ENCODE measurements at regions not wholly inside any gene's neighbourhood (a gene's known extent, or its start where the extent isn't known, plus 50 kb on each side); places are given as distances from the start of the nearest gene placed in this dataset.

DNA sequence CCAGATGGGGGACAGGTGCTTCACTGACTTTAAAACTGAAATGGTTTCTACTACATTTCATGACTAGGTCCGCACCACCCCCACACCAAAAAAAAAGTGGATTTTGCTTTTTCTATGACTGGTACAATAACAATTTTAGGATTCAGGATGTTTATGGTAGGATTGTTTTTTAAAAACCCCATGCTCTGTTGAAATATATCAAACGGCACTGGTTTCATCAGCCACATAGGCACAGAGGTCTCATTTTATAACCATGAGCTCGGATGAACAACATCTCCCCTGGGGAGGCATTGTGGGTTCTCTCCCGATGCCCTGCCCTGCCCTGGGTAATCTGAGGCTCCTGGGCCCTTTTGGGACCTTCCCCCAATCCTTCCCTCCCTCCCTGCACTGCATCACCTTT, 202.7 kb upstream of the KBTBD8 start:
- TF ChIP-seq TAF1 (IDR thresholded peaks at IDR 0.05; ENCODE audit: low read depth), result no peak
- no peak for TF ChIP-seq NFIC (IDR thresholded peaks at IDR 0.05)
- TF ChIP-seq CEBPB (IDR thresholded peaks at IDR 0.05), result no peak
- no peak for TF ChIP-seq RAD21 (IDR thresholded peaks at IDR 0.05; ENCODE audit: low read depth)
- TF ChIP-seq ZBTB7A (IDR thresholded peaks at IDR 0.05; ENCODE audit: low read depth), result no peak
- no peak for TF ChIP-seq TEAD4 (IDR thresholded peaks at IDR 0.05)
- TF ChIP-seq, protein P1, sequence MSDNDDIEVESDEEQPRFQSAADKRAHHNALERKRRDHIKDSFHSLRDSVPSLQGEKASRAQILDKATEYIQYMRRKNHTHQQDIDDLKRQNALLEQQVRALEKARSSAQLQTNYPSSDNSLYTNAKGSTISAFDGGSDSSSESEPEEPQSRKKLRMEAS (IDR thresholded peaks at IDR 0.05), result no peak
- no peak for TF ChIP-seq FOXM1 (IDR thresholded peaks at IDR 0.05; ENCODE audit: borderline replicate concordance, low read depth)
- TF ChIP-seq YY1 (IDR thresholded peaks at IDR 0.05; ENCODE audit: low read depth), result no peak
- TF ChIP-seq EP300 (IDR thresholded peaks at IDR 0.05; ENCODE audit: borderline replicate concordance), result no peak
- TF ChIP-seq, protein P2, sequence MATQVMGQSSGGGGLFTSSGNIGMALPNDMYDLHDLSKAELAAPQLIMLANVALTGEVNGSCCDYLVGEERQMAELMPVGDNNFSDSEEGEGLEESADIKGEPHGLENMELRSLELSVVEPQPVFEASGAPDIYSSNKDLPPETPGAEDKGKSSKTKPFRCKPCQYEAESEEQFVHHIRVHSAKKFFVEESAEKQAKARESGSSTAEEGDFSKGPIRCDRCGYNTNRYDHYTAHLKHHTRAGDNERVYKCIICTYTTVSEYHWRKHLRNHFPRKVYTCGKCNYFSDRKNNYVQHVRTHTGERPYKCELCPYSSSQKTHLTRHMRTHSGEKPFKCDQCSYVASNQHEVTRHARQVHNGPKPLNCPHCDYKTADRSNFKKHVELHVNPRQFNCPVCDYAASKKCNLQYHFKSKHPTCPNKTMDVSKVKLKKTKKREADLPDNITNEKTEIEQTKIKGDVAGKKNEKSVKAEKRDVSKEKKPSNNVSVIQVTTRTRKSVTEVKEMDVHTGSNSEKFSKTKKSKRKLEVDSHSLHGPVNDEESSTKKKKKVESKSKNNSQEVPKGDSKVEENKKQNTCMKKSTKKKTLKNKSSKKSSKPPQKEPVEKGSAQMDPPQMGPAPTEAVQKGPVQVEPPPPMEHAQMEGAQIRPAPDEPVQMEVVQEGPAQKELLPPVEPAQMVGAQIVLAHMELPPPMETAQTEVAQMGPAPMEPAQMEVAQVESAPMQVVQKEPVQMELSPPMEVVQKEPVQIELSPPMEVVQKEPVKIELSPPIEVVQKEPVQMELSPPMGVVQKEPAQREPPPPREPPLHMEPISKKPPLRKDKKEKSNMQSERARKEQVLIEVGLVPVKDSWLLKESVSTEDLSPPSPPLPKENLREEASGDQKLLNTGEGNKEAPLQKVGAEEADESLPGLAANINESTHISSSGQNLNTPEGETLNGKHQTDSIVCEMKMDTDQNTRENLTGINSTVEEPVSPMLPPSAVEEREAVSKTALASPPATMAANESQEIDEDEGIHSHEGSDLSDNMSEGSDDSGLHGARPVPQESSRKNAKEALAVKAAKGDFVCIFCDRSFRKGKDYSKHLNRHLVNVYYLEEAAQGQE (IDR thresholded peaks at IDR 0.05; ENCODE audit: low read depth), result no peak
- no peak for TF ChIP-seq USF1 (IDR thresholded peaks at IDR 0.05)
- no peak for TF ChIP-seq TCF12 (IDR thresholded peaks at IDR 0.05; ENCODE audit: low read depth)
- no peak for TF ChIP-seq EGR1 (IDR thresholded peaks at IDR 0.05)

- TF ChIP-seq, protein P2 (IDR thresholded peaks at IDR 0.05; ENCODE audit: low read depth), result no peak
- no peak for TF ChIP-seq NFIC (IDR thresholded peaks at IDR 0.05)
- no peak for TF ChIP-seq FOXM1 (IDR thresholded peaks at IDR 0.05; ENCODE audit: borderline replicate concordance, low read depth)
- no peak for TF ChIP-seq ZBTB7A (IDR thresholded peaks at IDR 0.05; ENCODE audit: low read depth)
- TF ChIP-seq EP300 (IDR thresholded peaks at IDR 0.05; ENCODE audit: borderline replicate concordance), result no peak
- no peak for TF ChIP-seq TAF1 (IDR thresholded peaks at IDR 0.05; ENCODE audit: low read depth)
- TF ChIP-seq CREB1 (IDR thresholded peaks at IDR 0.05; ENCODE audit: low read depth), result no peak
- TF ChIP-seq YY1 (IDR thresholded peaks at IDR 0.05; ENCODE audit: low read depth), result no peak
- TF ChIP-seq TCF12 (IDR thresholded peaks at IDR 0.05; ENCODE audit: low read depth), result no peak
- TF ChIP-seq USF1 (IDR thresholded peaks at IDR 0.05), result no peak
- TF ChIP-seq, protein P1 (IDR thresholded peaks at IDR 0.05), result no peak
- no peak for TF ChIP-seq EGR1 (IDR thresholded peaks at IDR 0.05)
- no peak for TF ChIP-seq TEAD4 (IDR thresholded peaks at IDR 0.05)
- no peak for TF ChIP-seq CEBPB (IDR thresholded peaks at IDR 0.05)
- no peak for TF ChIP-seq RAD21 (IDR thresholded peaks at IDR 0.05; ENCODE audit: low read depth)
Measured at GRCh38 chr3:66796343-66796742, 201.8 kb upstream of the KBTBD8 start.

GRCh38 chr3:66797889-66798560, 200.1 kb upstream of the KBTBD8 start:
- no peak for TF ChIP-seq TAF1 (IDR thresholded peaks at IDR 0.05; ENCODE audit: low read depth)
- TF ChIP-seq EP300 (IDR thresholded peaks at IDR 0.05; ENCODE audit: borderline replicate concordance), result no peak
- TF ChIP-seq, protein P1 (IDR thresholded peaks at IDR 0.05), result no peak
- no peak for TF ChIP-seq FOXM1 (IDR thresholded peaks at IDR 0.05; ENCODE audit: borderline replicate concordance, low read depth)
- no peak for TF ChIP-seq RAD21 (IDR thresholded peaks at IDR 0.05; ENCODE audit: low read depth)
- no peak for TF ChIP-seq ZBTB7A (IDR thresholded peaks at IDR 0.05; ENCODE audit: low read depth)
- peak; percentile 61; the same call in 1 of the 2 replicates for TF ChIP-seq CEBPB (IDR thresholded peaks at IDR 0.05)
- TF ChIP-seq YY1 (IDR thresholded peaks at IDR 0.05; ENCODE audit: low read depth), result no peak
- TF ChIP-seq CREB1 (IDR thresholded peaks at IDR 0.05; ENCODE audit: low read depth), result no peak
- no peak for TF ChIP-seq TEAD4 (IDR thresholded peaks at IDR 0.05)
- TF ChIP-seq TCF12 (IDR thresholded peaks at IDR 0.05; ENCODE audit: low read depth), result 0 out of 2 replicates have a peak, but pooled peaks have one; percentile 23

DNA sequence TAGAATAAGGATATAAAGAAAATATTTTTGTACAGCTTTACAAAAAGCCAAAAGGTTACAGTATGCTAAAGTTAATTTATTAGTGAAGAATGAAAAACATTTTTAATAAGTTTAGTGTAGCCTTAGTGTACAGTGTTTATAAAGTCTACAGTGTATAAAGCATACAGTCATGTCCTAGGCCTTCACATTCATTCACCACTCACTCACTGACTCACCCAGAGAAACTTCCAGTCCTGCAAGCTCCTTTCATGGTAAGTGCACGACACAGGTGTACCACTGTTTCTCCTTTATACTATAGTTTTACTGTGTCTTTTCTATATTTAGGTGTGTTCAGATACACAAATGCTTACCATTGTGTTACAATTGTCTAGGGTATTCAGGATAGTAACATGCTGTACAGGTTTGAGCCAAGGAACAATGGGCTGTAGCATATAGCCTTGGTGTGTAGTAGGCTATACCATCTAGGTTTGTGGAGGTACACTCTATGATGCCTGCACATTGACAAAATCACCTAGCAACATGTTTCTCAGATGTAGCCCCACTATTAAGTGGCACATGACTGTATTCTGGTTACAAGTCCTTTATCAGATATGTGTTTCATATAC, 197.1 kb upstream of the KBTBD8 start:
- TF ChIP-seq YY1 (IDR thresholded peaks at IDR 0.05; ENCODE audit: low read depth), result no peak
- no peak for TF ChIP-seq RAD21 (IDR thresholded peaks at IDR 0.05; ENCODE audit: low read depth)
- TF ChIP-seq TCF12 (IDR thresholded peaks at IDR 0.05; ENCODE audit: low read depth), result no peak
- TF ChIP-seq NFIC (IDR thresholded peaks at IDR 0.05), result no peak

- TF ChIP-seq TCF12 (IDR thresholded peaks at IDR 0.05; ENCODE audit: low read depth), result no peak
- TF ChIP-seq YY1 (IDR thresholded peaks at IDR 0.05; ENCODE audit: low read depth), result no peak
- no peak for TF ChIP-seq EP300 (IDR thresholded peaks at IDR 0.05; ENCODE audit: borderline replicate concordance)
- no peak for TF ChIP-seq NFIC (IDR thresholded peaks at IDR 0.05)
- TF ChIP-seq TAF1 (IDR thresholded peaks at IDR 0.05; ENCODE audit: low read depth), result no peak
- TF ChIP-seq, protein P1 (IDR thresholded peaks at IDR 0.05), result no peak
- no peak for TF ChIP-seq CREB1 (IDR thresholded peaks at IDR 0.05; ENCODE audit: low read depth)
- no peak for TF ChIP-seq FOXM1 (IDR thresholded peaks at IDR 0.05; ENCODE audit: borderline replicate concordance, low read depth)
- TF ChIP-seq, protein P2 (IDR thresholded peaks at IDR 0.05; ENCODE audit: low read depth), result no peak
Measured at GRCh38 chr3:66803206-66803605, 194.9 kb upstream of the KBTBD8 start.

Data from Ishikawa (cell line).